ENCODE measurements at regions not wholly inside any gene's neighbourhood (a gene's known extent, or its start where the extent isn't known, plus 50 kb on each side); places are given as distances from the start of the nearest gene placed in this dataset.

DNA sequence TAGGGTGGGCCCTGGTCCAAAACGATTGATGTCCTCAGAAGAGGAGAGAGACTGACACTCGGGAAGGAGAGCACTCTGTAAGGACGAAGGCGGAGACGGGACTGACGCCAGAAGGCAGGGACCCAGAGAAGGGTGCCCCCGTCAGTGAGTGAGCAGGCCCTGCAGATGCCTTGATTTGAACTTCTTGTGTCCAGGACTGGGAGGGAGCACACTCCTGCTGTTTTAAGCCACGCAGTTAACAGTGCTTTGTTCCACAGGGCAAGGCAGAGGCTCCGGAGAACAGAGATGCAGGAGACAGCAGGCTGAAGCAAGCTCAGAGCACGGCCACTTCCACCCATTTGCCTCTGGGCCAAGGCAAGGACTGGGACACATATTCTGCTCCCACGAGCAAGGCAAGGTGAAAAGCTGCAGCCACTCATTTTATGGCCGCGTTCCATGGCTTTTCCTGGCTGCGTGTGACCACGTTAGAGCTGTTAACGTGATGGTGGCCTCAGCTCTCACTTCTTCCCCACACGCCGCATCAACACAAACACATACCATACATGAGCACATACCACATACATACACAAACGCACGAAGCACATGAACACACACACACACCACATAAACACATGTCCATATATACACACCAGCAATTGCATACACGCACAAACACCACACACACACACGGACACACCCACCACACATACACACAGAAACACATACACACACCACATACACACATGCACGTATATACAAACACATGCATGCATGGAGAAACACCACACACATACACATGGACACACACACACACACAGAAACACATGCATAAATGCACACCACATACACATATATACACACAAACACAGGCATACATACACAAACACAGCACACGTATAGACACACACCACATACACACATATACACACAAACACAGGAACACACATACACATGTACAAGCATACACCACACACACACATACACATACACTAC is 521.0 kb upstream of the MYT1L start:
- Histone ChIP-seq H3K4me1 (replicated peaks in 1 of 4; ENCODE audit: control insufficient read depth in 3 of 4, insufficient read depth in 4 of 4, low read length in 3 of 4) (peaks cover 2 to 24% (median 10%) of the 10 kb centered on the region in 4 experiments), H2BK15ac (ENCODE audit: low read length) (peak overlapping the region; percentile 25; the same call in 1 of the 2 replicates), H4K8ac (ENCODE audit: extremely low read depth, insufficient read depth, low read length) (no peak overlapping the region; the same call in 1 of the 2 replicates), H2BK12ac (ENCODE audit: low read depth, low read length) (peak overlapping the region; percentile 44; the same call in 1 of the 2 replicates), H3K4me2 (ENCODE audit: insufficient read depth in 1 of 2, low read depth in 2 of 2, low read length in 2 of 2) (no peak overlapping the region), H2BK5ac (ENCODE audit: low read depth, low read length) (0 out of 2 replicates have a peak overlapping the region, but pooled peaks have one; percentile 46), H3K23me2 (ENCODE audit: low read depth, low read length) (peaks cover 18% of the 10 kb centered on the region), H4K20me1 (replicated peaks in 1 of 2; ENCODE audit: control insufficient read depth in 1 of 2, insufficient read depth in 2 of 2, low read length in 2 of 2) (peaks cover 0 to 13% of the 10 kb centered on the region in 2 experiments), H3K18ac (ENCODE audit: extremely low read depth, low read length) (no peak overlapping the region), H2AK5ac (ENCODE audit: low read depth, low read length) (peak overlapping the region; percentile 43), H2BK20ac (ENCODE audit: low read length) (no peak overlapping the region), H3K9ac (replicated peaks in 1 of 4; ENCODE audit: extremely low read depth in 1 of 4, low read depth in 3 of 4, low read length in 3 of 4) (0 out of 7 replicates have a peak overlapping the region, but pooled peaks of 1 of the 4 experiments have one; percentile 5), H3K27me3 (replicated peaks in 1 of 4; ENCODE audit: control insufficient read depth in 3 of 4, extremely low read depth in 1 of 4, insufficient read depth in 3 of 4, low read length in 3 of 4) (no peaks in the 10 kb centered on the region), H3K56ac (replicated peaks; ENCODE audit: insufficient read length, low read depth, low read length) (no peak overlapping the region), H3K4me3 (ENCODE audit: extremely low read depth in 1 of 4, insufficient read depth in 2 of 4, low read depth in 3 of 4, low read length in 4 of 4) (no peak overlapping the region), H2BK120ac (replicated peaks; ENCODE audit: low read depth, low read length) (no peak overlapping the region), H3K4ac (replicated peaks; ENCODE audit: insufficient read length, low read depth, low read length) (no peak overlapping the region), H4K5ac (ENCODE audit: insufficient read length, low read depth, low read length) (no peak overlapping the region), H3K36me3 (ENCODE audit: control insufficient read depth in 2 of 4, insufficient read depth in 4 of 4, low read length in 3 of 4) (no peaks in the 10 kb centered on the region; a peak in 1 of 8 replicates), H3K23ac (ENCODE audit: insufficient read length) (no peak overlapping the region), H3K79me2 (ENCODE audit: control insufficient read depth in 1 of 2, insufficient read depth in 2 of 2, low read length in 2 of 2) (no peaks in the 10 kb centered on the region), H3K79me1 (ENCODE audit: low read depth, low read length) (no peaks in the 10 kb centered on the region), H3K27ac (ENCODE audit: low read depth, low read length) (no peak overlapping the region), H3K14ac (ENCODE audit: insufficient read length) (no peak overlapping the region), H3K9me3 (ENCODE audit: insufficient read depth in 2 of 2, low read depth in 1 of 2, low read length in 1 of 2) (no peaks in the 10 kb centered on the region), H2AFZ (ENCODE audit: low read length) (peak overlapping the region; percentile 88; the same call in 1 of the 2 replicates), H4K91ac (replicated peaks; ENCODE audit: insufficient read length, low read length) (peak overlapping the region; percentile 13)
- CTCF ChIA-PET (ENCODE audit: partially characterized antibody), result interaction anchor here (0.6 kb wide), 1 partner anchor 241 kb away, joined by 3 read pairs; no protein-coding TSS in a partner anchor
- POLR2A ChIA-PET (ENCODE audit: partially characterized antibody), result no interaction called here
- WGBS, 2 experiments (ENCODE audit: extremely low coverage in 1 of 2, insufficient coverage in 1 of 2, insufficient read length in 1 of 2, insufficient replicate concordance in 2 of 2, low coverage in 1 of 2, low lambda C conversion rate in 2 of 2, missing lambda C conversion rate in 1 of 2), result 90% methylated on average over 24 of the region's 24 CpGs; no CpG with 5 or more reads in 1 of the 2 experiments
- DNase-seq (ENCODE audit: low read depth in 1 of 2, low spot score in 2 of 2) (no peak), FAIRE-seq (no peak)
- TF ChIP-seq TAF7 (optimal IDR thresholded peaks at IDR 0.05; ENCODE audit: borderline replicate concordance, low read depth, low read length), result no peak
- no peak for TF ChIP-seq SIX5 (IDR thresholded peaks at IDR 0.05; ENCODE audit: low read depth, low read length)
- no peak for TF ChIP-seq BRCA1 (IDR thresholded peaks at IDR 0.05; ENCODE audit: low read depth, low read length)
- no peak for TF ChIP-seq JUND (IDR thresholded peaks at IDR 0.05; ENCODE audit: low read length)
- no peak for TF ChIP-seq JUN (IDR thresholded peaks at IDR 0.05; ENCODE audit: low read depth, low read length)
- no peak for TF ChIP-seq CREB1 (IDR thresholded peaks at IDR 0.05)
- TF ChIP-seq GTF2F1 (IDR thresholded peaks at IDR 0.05; ENCODE audit: borderline replicate concordance, low read depth, low read length), result no peak
- no peak for TF ChIP-seq CHD2 (IDR thresholded peaks at IDR 0.05; ENCODE audit: low read length)
- TF ChIP-seq EZH2 (IDR thresholded peaks at IDR 0.05; ENCODE audit: low read depth, low read length, severe bottlenecking), result no peak
- TF ChIP-seq SP1 (IDR thresholded peaks at IDR 0.05; ENCODE audit: low read depth, low read length), result no peak
- TF ChIP-seq HDAC6 (IDR thresholded peaks at IDR 0.05; ENCODE audit: low read depth, low read length), result no peak

Measured in H1 (cell line).